Suppressor macrophage treated with lipopolysaccharide for 4 hours (primary cell): ENCODE measurements at regions not wholly inside any gene's neighbourhood (a gene's known extent, or its start where the extent isn't known, plus 50 kb on each side); places are given as distances from the start of the nearest gene placed in this dataset.
A peak's percentile ranks its signal among the peaks of the same experiment; 100 is the strongest.
"Not testable (repeated sequence)": the region's sequence is repeated elsewhere in the genome, so short reads cannot be mapped to it uniquely, and the experiment has no call there.

Source experiments
- DNase-seq: peaks from one replicate; pipeline ENCODE4 v3.0.0-alpha.2; 2020

GRCh38 chr6:137395316-137395715 is 98.9 kb downstream of the OLIG3 start:
- no peak for DNase-seq

- no peak for DNase-seq
These were observed 103.0 kb downstream of the OLIG3 start for GRCh38 chr6:137391061-137391814.

- no peak for DNase-seq
These were observed 103.9 kb downstream of the OLIG3 start for GRCh38 chr6:137390334-137390733.

DNA sequence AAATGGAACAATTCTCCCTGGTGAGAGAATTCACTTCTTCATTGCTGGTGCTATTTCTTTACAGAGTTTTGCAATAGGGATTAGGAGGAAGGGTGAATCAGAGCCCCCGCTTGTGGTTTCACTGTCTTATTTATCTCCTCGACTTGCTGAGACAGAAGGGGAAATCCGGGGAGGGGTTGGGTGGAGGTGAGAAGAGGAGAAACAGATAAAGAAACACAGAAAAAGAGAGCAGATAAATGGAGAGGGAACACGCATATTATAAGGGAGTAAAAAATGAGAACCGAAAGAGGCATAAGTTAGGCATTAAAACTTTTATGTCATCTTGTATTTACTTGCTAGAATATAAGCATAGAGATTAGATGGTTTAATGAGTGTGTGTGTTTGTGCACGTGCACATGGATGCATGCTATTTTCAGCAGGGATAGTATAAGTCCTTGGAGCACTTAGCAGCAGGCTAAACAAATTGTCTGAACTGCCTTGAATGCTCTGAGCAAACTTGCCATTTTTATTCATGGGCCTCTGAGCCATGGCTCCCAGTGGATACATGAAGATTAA is 105.0 kb downstream of the OLIG3 start:
- DNase-seq: peak; percentile 89

DNA sequence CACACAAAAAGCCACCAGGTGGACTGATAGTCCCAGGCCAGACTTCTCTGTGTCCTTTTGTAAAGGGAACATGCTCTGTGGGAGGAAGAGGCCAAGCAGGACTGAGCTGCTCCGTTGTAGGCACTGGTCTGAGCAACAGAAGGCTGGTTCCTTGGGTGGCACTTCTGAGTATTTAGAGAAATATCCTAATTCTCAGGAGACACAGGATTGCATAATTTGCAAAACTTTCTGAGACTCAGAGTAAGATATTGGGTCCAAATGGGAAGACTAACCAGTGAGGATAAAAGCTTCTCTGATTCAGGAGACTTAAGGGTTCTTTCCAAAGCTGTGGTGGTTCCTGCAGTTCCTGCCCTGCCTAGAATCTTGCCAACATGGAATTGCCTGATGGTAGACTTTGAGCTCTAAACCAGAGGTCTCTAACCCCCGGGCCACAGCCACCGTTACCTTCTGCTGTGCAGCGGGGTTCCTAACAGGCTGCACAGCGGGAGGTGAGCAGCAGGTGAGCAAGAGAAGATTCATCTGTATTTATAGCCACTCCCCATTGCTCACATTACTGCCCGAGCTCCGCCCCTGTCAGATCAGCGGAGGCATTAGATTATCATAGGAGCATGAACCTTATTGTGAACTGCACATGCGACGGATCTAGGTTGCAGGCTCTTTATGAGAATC is 107.0 kb downstream of the OLIG3 start:
- peak; percentile 25 for DNase-seq

- DNase-seq: not testable (repeated sequence)
These were observed 110.9 kb downstream of the OLIG3 start for GRCh38 chr6:137383287-137383686.

DNA sequence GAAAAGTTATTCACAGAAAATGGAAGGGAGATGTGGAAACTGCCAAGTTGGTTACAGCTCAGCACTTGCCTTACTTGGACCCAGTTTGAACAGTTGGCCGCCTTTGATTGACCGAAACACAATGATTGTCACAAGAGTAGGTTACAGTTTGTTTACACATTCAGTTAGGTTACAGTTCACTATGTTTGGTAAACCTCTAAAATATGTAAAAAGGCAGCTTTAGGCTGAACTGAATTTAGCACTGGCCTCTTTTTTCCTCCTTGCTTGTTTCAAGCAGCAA is 116.2 kb downstream of the OLIG3 start:
- no peak for DNase-seq

GRCh38 chr6:137373296-137373695 is 120.9 kb downstream of the OLIG3 start:
- no peak for DNase-seq

GRCh38 chr6:137372532-137372931 is 121.7 kb downstream of the OLIG3 start:
- DNase-seq: no peak

DNA sequence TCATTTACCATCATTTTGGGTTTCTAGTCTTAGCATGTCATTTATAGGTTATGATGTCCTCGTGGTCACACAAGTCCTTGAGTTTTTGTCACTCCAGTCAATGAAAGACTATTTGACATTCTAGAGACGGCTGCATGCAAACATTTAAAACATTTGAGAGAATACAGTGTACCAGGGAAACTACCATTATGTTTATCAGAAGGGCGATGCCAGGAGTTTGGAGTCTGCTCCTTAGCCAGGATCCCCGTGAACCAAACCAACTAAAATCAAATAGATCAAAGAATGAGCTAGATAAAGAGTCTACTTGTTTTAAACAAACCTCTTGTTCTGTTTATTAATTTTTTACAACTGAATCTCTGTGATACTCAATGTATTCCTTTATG is 122.6 kb downstream of the OLIG3 start:
- DNase-seq: no peak

GRCh38 chr6:137370871-137371633 is 123.1 kb downstream of the OLIG3 start:
- DNase-seq: peak; percentile 54

- DNase-seq: no peak
These were observed 125.1 kb downstream of the OLIG3 start for GRCh38 chr6:137369136-137369535.

GRCh38 chr6:137365707-137366437 is 128.3 kb downstream of the OLIG3 start:
- no peak for DNase-seq

- DNase-seq: peak; percentile 16
These were observed 130.4 kb downstream of the OLIG3 start for GRCh38 chr6:137363805-137364138.

DNA sequence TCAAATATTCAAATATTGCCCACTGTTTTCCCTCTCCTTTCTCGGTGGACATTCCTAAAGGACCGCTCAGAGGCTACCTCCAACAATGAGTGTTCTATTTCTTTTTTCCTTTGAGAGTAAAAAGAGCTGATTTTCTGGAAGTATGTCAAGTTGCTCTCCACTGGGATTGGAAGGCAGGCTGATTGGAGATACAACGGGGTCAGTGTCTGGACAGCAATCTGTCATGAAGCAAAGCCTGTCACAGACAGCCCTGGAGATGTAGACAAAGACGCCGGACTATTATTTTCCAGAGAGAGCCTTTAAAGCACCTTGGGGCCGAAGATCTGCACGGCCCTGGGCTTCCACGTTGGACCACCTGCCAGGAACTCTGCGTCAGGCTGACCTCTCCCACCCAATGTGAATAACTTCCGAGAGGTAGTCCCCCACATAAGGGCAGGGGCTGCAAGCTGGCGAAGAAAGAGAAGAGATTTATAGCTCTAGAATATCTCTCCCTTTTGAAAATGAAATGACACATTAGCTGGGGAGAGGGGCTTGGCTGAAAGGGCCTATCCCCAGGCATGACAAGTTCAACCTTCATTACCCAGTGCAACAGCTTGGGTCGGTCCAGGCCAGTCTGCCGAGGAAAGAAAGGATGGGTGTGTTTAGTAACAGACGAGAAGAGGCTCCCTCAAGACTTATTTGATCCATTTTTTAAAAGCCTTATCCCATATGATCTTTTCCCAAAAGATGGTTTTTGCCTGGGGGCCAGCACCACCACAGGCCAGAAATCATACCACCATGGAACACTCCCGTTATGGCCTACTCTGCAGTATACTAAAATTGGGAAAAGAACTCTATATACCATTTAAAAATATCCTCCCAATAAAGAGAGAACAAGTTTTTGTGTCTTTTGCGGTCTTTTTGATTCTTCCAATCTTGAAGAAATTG is 131.1 kb downstream of the OLIG3 start:
- no peak for DNase-seq

GRCh38 chr6:137361701-137362100 is 132.5 kb downstream of the OLIG3 start:
- DNase-seq: peak; percentile 24

GRCh38 chr6:137358273-137358672 is 135.9 kb downstream of the OLIG3 start:
- no peak for DNase-seq

DNA sequence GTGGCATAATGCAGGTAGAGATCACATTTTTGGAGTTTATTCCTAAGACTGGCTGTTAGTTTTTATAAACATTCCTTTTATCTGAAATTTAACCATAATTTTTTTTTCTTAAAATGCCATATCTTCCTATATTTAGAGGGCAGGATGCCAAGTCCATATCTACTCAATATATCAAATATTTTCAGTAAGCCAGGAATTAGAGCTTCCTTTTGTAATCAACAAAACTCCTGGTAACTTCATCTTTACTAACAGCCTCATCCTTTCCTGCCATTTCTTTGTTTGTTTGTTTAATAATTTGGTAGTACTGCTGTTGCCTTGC is 136.3 kb downstream of the OLIG3 start:
- DNase-seq: no peak

GRCh38 chr6:137357263-137357947 is 136.8 kb downstream of the OLIG3 start:
- no peak for DNase-seq

DNA sequence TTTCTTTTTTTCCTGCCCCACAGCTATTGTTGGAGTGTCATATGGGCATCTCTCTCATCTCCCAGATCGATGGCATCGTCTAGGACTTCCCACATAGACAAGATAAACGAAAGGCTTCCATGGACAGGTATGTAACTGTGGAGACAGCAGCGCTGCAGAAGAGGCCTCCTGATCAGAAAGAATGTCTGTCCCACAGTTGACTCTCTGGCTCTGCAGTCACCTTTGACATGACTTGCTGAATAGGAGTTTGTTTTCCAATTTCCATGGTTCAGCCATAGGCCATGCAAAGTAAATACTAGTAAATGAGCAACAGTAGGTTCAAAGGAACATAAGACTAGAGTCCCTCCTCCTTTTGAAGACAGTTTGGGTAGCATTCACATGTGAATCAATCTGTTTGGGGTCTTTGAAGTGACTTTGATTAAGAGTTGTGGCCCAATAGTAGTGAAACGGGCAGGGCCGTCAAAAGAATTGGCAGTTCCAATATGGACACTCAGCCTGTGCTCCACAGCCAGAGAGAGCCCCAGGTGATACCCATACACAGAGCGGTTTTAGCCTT is 134.7 kb upstream of the IFNGR1 start:
- DNase-seq: no peak

GRCh38 chr6:137353346-137353745 is 134.2 kb upstream of the IFNGR1 start:
- no peak for DNase-seq
